HEK293 (cell line): ENCODE measurements at regions not wholly inside any gene's neighbourhood (a gene's known extent, or its start where the extent isn't known, plus 50 kb on each side); places are given as distances from the start of the nearest gene placed in this dataset.

Experiments used
- CTCF ChIA-PET: fragments of 350-600 bp; formaldehyde crosslinking; extraction: SDS; loops from one replicate; lab custom pipeline; 2021; ENCODE audit warnings: antibody characterized with exemption; lab: Yijun Ruan, JAX
- POLR2A ChIA-PET: fragments of 300-600 bp; formaldehyde crosslinking; extraction: SDS; loops from one replicate; lab custom pipeline; 2020; ENCODE audit warnings: antibody characterized with exemption, inconsistent platforms; lab: Yijun Ruan, JAX
- H3K27ac ChIP-seq: fragments of 200-500 bp; sonication (Bioruptor generic); 2 replicates; pipeline ENCODE4 v1.5.1; 2014; ENCODE audit warnings: low read depth, low read length, control low read depth, inconsistent platforms; ENCODE audit errors: extremely low read depth
- H3K36me3 ChIP-seq, 2 experiments: fragments of 200-500 bp in 1 of 2; sonication (Bioruptor generic) in 1 of 2; 1 replicate in 1 of 2; 2 replicates in 1 of 2; pipeline ENCODE4 v1.5.1; 2014 to 2017; ENCODE audit warnings: inconsistent platforms in 2 of 2, low read length in 2 of 2; ENCODE audit not compliant: control insufficient read depth in 2 of 2, insufficient read depth in 1 of 2
- H3K4me1 ChIP-seq: fragments of 200-500 bp; sonication (Bioruptor generic); 2 replicates; pipeline ENCODE4 v1.5.1; 2014; ENCODE audit warnings: mild to moderate bottlenecking, low read length, inconsistent platforms; ENCODE audit not compliant: control insufficient read depth, insufficient read depth
- H3K4me3 ChIP-seq: 2 replicates; pipeline ENCODE4 v1.5.1; 2011; ENCODE audit warnings: low read depth, mild to moderate bottlenecking, control low read depth, low read length, moderate library complexity
- H3K9me3 ChIP-seq: fragments of 200-500 bp; sonication (Bioruptor generic); 2 replicates; pipeline ENCODE4 v1.5.1; 2014; ENCODE audit warnings: low read depth, low read length, inconsistent platforms; ENCODE audit not compliant: control insufficient read depth, insufficient read depth
- HOXD13 ChIP-seq: sonication (generic); formaldehyde crosslinking; IDR thresholded peaks from 2 replicates; pipeline ENCODE4 v1.8.0; 2022; ENCODE audit warnings: missing genetic modification reagents, borderline replicate concordance
- KLF8 ChIP-seq: fragments of 450-650 bp; formaldehyde crosslinking; IDR thresholded peaks from 2 replicates; pipeline ENCODE4 v1.5.1; 2016; ENCODE audit warnings: missing biosample characterization, missing genetic modification characterization
- PRDM2 ChIP-seq: fragments of 450-650 bp; formaldehyde crosslinking; IDR thresholded peaks from 2 replicates; pipeline ENCODE4 v1.5.1; 2016; ENCODE audit warnings: missing biosample characterization, missing genetic modification characterization, borderline replicate concordance
- SALL2 ChIP-seq: fragments of 450-650 bp; formaldehyde crosslinking; IDR thresholded peaks from 2 replicates; pipeline ENCODE4 v1.5.0; 2017; ENCODE audit warnings: missing biosample characterization, mild to moderate bottlenecking, missing genetic modification characterization, borderline replicate concordance
- SCRT1 ChIP-seq: fragments of 450-650 bp; formaldehyde crosslinking; IDR thresholded peaks from 2 replicates; pipeline ENCODE4 v1.5.1; 2016; ENCODE audit warnings: missing biosample characterization, missing genetic modification characterization, borderline replicate concordance
- SP2 ChIP-seq: fragments of 450-650 bp; formaldehyde crosslinking; IDR thresholded peaks from 2 replicates; pipeline ENCODE4 v1.5.1; 2016; ENCODE audit warnings: missing biosample characterization, missing genetic modification characterization
- TRIM28 ChIP-seq: IDR thresholded peaks from 2 replicates; pipeline ENCODE4 v1.6.1; 2011; ENCODE audit warnings: low read length, control low read depth, borderline replicate concordance
- ZNF146 ChIP-seq: fragments of 450-650 bp; formaldehyde crosslinking; IDR thresholded peaks from 2 replicates; pipeline ENCODE4 v1.5.1; 2016; ENCODE audit warnings: missing biosample characterization, missing genetic modification characterization
- ZNF169 ChIP-seq: fragments of 450-650 bp; formaldehyde crosslinking; IDR thresholded peaks from 2 replicates; pipeline ENCODE4 v1.5.1; 2016; ENCODE audit warnings: missing biosample characterization, missing genetic modification characterization
- ZNF175 ChIP-seq: fragments of 450-650 bp; formaldehyde crosslinking; IDR thresholded peaks from 2 replicates; pipeline ENCODE4 v1.5.1; 2016; ENCODE audit warnings: missing biosample characterization, missing genetic modification characterization
- ZNF19 ChIP-seq: fragments of 450-650 bp; formaldehyde crosslinking; IDR thresholded peaks from 2 replicates; pipeline ENCODE4; 2016; ENCODE audit warnings: missing biosample characterization, missing genetic modification characterization, low read depth
- ZNF48 ChIP-seq: fragments of 450-650 bp; formaldehyde crosslinking; IDR thresholded peaks from 2 replicates; pipeline ENCODE4 v1.5.1; 2016; ENCODE audit warnings: missing biosample characterization, missing genetic modification characterization
- ZNF544 ChIP-seq: fragments of 450-650 bp; formaldehyde crosslinking; IDR thresholded peaks from 2 replicates; pipeline ENCODE4 v1.5.0; 2017; ENCODE audit warnings: missing biosample characterization, missing genetic modification characterization
- ZNF624 ChIP-seq: fragments of 450-650 bp; formaldehyde crosslinking; IDR thresholded peaks from 2 replicates; pipeline ENCODE4 v1.5.1; 2017; ENCODE audit warnings: missing biosample characterization, missing genetic modification characterization
- ZNF76 ChIP-seq: fragments of 450-650 bp; formaldehyde crosslinking; IDR thresholded peaks from 2 replicates; pipeline ENCODE4; 2016; ENCODE audit warnings: low read depth, missing biosample characterization, missing genetic modification characterization, borderline replicate concordance
- ZNF830 ChIP-seq: fragments of 450-650 bp; IDR thresholded peaks from 2 replicates; pipeline ENCODE4 v1.5.0; 2018; ENCODE audit warnings: missing biosample characterization, missing genetic modification characterization, low read depth, mild to moderate bottlenecking, moderate library complexity
- TF ChIP-seq, protein P1 (sequence below): fragments of 450-650 bp; formaldehyde crosslinking; IDR thresholded peaks from 2 replicates; pipeline ENCODE4 v1.5.1; 2016; ENCODE audit warnings: missing biosample characterization, missing genetic modification characterization, low read depth

GRCh38 chr22:22078329-22078728 lies 95.7 kb upstream of the TOP3B start:
- Histone ChIP-seq H3K27ac (no peak overlapping the region), H3K36me3 (no peaks in the 10 kb centered on the region), H3K9me3 (no peaks in the 10 kb centered on the region), H3K4me1 (no peaks in the 10 kb centered on the region), H3K4me3 (no peak overlapping the region)
- TF ChIP-seq ZNF146 (no peak), KLF8 (tag by site-specific recombination) (no peak)
- ChIA-PET CTCF (no interaction called here), POLR2A (no interaction called here)

DNA sequence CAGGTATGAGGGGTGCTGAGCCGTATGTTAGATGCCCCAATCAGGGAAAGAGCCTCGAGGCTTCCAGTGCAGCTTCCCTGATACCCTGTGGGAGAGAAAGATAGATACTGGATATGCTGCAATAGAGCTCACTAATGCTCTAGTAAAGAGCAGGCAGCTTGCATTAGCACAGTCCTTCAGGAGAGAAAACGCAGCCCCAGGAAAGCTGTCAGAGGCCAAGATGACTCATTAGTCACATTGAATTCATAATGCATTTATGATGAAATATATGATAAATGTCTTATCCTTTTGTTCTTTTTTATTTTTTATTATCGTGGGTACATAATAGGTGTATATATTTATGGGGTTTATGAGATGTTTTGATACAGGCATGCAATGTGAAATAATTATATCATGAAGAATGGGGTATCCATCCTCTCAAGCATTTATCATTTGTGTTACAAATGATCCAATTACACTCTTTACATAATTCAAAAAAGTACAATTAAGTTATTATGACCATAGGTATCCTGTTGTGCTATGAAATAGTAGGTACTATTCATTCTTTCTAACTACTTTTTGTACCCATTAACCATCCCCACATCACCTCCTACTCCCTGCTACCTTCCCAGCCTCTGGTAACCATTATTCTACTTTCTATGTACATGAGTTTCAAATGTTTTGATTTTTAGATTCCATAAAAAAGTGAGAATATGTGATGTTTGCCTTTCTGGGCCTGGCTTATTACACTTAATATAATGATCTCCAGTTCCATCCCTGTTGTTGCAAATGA lies 94.5 kb upstream of the TOP3B start:
- Histone ChIP-seq H3K36me3 (no peaks in the 10 kb centered on the region), H3K4me1 (no peaks in the 10 kb centered on the region), H3K4me3 (no peak overlapping the region), H3K9me3 (no peaks in the 10 kb centered on the region), H3K27ac (no peak overlapping the region)
- CTCF ChIA-PET = no interaction called here
- no peak for TF ChIP-seq ZNF624 (tag by site-specific recombination)
- no peak for TF ChIP-seq ZNF48
- no peak for TF ChIP-seq HOXD13
- no peak for TF ChIP-seq ZNF830
- no peak for TF ChIP-seq ZNF19 (tag by site-specific recombination)
- TF ChIP-seq PRDM2 (tag by site-specific recombination) = no peak
- no peak for TF ChIP-seq ZNF169 (tag by site-specific recombination)
- no peak for TF ChIP-seq SP2 (tag by site-specific recombination)
- TF ChIP-seq SCRT1 (tag by site-specific recombination) = no peak
- TF ChIP-seq SALL2 (tag by site-specific recombination) = no peak
- no peak for TF ChIP-seq TRIM28
- no peak for TF ChIP-seq ZNF175 (tag by site-specific recombination)
- TF ChIP-seq ZNF544 = no peak
- TF ChIP-seq, protein P1, sequence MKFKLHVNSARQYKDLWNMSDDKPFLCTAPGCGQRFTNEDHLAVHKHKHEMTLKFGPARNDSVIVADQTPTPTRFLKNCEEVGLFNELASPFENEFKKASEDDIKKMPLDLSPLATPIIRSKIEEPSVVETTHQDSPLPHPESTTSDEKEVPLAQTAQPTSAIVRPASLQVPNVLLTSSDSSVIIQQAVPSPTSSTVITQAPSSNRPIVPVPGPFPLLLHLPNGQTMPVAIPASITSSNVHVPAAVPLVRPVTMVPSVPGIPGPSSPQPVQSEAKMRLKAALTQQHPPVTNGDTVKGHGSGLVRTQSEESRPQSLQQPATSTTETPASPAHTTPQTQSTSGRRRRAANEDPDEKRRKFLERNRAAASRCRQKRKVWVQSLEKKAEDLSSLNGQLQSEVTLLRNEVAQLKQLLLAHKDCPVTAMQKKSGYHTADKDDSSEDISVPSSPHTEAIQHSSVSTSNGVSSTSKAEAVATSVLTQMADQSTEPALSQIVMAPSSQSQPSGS (tag by site-specific recombination) = no peak
- TF ChIP-seq ZNF76 (tag by site-specific recombination) = no peak
- POLR2A ChIA-PET = no interaction called here
